Keratinocyte (primary cell): ENCODE measurements at regions not wholly inside any gene's neighbourhood (a gene's known extent, or its start where the extent isn't known, plus 50 kb on each side); places are given as distances from the start of the nearest gene placed in this dataset.

ENCODE experiments used
- EZH2 ChIP-seq: IDR thresholded peaks from one replicate; pipeline ENCODE4 v1.6.1; 2012; ENCODE audit warnings: inconsistent platforms, mild to moderate bottlenecking, low read length, moderate library complexity
- TF ChIP-seq, protein P1 (sequence below), 3 experiments: IDR thresholded peaks in 1 of 3; conservative IDR thresholded peaks in 1 of 3; optimal IDR thresholded peaks in 1 of 3; 2 replicates in 2 of 3; 3 replicates in 1 of 3; pipeline versions ENCODE3 to v1.5.1; 2011; ENCODE audit warnings: low read length in 3 of 3, mild to moderate bottlenecking in 3 of 3, moderate library complexity in 2 of 3, control low read depth in 1 of 3, inconsistent platforms in 1 of 3; ENCODE audit not compliant: insufficient read depth in 2 of 3; ENCODE audit errors: extremely low read depth in 1 of 3

DNA sequence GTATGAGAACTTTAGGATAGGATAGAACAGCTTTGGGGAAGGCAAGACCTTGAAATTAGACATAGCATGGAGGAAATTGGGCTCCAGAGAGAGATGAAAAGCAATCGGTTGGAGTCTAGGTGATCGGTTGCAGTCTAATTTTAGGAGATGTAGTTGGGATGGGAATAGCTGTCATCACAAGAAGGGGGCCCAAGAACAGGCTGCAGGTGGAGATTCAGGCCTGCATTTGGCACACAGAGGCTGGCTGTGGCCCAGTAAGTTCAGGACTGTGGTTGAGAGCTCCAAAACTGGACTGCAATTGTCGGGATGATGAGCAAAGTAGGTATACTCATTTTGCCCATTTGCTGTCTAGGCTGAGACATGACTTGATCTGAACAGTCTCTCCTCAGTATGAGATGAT lies 301.3 kb upstream of the B3GALT2 start:
- TF ChIP-seq EZH2: no peak
- TF ChIP-seq, protein P1, sequence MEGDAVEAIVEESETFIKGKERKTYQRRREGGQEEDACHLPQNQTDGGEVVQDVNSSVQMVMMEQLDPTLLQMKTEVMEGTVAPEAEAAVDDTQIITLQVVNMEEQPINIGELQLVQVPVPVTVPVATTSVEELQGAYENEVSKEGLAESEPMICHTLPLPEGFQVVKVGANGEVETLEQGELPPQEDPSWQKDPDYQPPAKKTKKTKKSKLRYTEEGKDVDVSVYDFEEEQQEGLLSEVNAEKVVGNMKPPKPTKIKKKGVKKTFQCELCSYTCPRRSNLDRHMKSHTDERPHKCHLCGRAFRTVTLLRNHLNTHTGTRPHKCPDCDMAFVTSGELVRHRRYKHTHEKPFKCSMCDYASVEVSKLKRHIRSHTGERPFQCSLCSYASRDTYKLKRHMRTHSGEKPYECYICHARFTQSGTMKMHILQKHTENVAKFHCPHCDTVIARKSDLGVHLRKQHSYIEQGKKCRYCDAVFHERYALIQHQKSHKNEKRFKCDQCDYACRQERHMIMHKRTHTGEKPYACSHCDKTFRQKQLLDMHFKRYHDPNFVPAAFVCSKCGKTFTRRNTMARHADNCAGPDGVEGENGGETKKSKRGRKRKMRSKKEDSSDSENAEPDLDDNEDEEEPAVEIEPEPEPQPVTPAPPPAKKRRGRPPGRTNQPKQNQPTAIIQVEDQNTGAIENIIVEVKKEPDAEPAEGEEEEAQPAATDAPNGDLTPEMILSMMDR (optimal IDR thresholded peaks at IDR 0.05 in 1 of 3, IDR thresholded peaks at IDR 0.05 in 1 of 3, conservative IDR thresholded peaks at IDR 0.05 in 1 of 3; ENCODE audit: extremely low read depth in 1 of 3, insufficient read depth in 2 of 3, low read length in 3 of 3): no peak
